Activated T-helper 2 cell treated with anti-CD3 and anti-CD28 coated beads, Interferon-gamma antibody, Interleukin-2, Interleukin-4, amounts not matched to agents 10 μg/mL and 5 μg/mL and 100 μg/mL, durations not matched to agents 14 hours and 24 hours and 36 hours (primary cell): ENCODE measurements at regions not wholly inside any gene's neighbourhood (a gene's known extent, or its start where the extent isn't known, plus 50 kb on each side); places are given as distances from the start of the nearest gene placed in this dataset.
"Not testable (repeated sequence)": the region's sequence is repeated elsewhere in the genome, so short reads cannot be mapped to it uniquely, and the experiment has no call there.

Source experiments
- DNase-seq: peaks from one replicate; pipeline ENCODE4 v3.0.0; 2021; ENCODE audit warnings: low spot score
- H3K27ac Mint-ChIP-seq: one replicate; pipeline ENCODE4 v1.8.0; 2021; ENCODE audit warnings: mixed read lengths
- H3K27me3 Mint-ChIP-seq: one replicate; pipeline ENCODE4 v1.8.0; 2021; ENCODE audit warnings: low read depth, mixed read lengths
- H3K36me3 Mint-ChIP-seq: one replicate; pipeline ENCODE4 v1.8.0; 2021; ENCODE audit warnings: low read depth, mixed read lengths
- H3K4me1 Mint-ChIP-seq: one replicate; pipeline ENCODE4 v1.8.0; 2021; ENCODE audit warnings: low read depth, mixed read lengths
- H3K4me3 Mint-ChIP-seq: one replicate; pipeline ENCODE4 v1.8.0; 2021; ENCODE audit warnings: low read depth, mild to moderate bottlenecking, moderate library complexity, mixed read lengths
- H3K9me3 Mint-ChIP-seq: one replicate; pipeline ENCODE4 v1.8.0; 2021; ENCODE audit warnings: mixed read lengths
- intact Hi-C: fragments of 100-400 bp; cut with micrococcal nuclease; formaldehyde crosslinking; loops from one replicate; pipeline ENCODE4 v1.15.1; 2023

DNA sequence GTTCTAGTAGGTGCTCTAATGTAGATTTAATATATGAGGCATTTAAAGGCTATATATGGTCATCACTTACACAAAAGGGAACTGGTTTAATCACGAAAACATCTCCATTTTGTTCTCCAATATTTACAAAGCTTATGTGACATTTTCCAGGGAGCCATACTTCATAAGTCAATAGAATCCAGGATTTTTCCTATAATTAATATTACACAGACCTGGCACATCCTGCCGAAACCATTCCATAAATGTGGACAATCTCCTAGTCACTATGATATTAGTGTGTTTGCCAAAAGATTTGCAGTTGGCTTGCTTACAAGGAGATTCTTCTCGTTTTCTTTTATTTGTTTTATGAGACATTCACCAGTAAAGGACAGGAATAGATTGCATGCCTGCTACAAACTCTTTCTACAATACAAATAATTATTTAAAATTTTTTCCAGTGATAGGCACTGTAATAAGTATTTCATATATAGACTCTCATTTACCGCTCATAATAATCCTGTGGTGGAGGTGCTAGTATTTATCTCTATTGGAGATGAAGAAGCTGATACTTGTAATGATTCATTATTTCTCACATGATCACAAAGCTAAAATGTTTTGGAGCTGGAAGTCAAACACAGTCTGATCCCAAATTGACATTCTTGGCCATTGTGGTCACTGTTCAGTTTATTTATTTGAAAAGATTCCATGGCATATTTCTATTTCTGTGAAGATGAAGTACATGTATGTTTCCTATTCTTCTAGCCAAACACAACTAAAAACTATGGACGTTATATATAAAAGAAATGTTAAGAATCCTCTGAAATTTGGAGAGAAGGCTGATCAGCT, 597.0 kb downstream of the HTR1B start:
- DNase-seq = no peak
- H3K4me1 Mint-ChIP-seq = no peaks in the 10 kb centered on the region
- no peaks in the 10 kb centered on the region for H3K36me3 Mint-ChIP-seq
- no peak overlapping the region for H3K27ac Mint-ChIP-seq
- peaks cover 19% of the 10 kb centered on the region for H3K9me3 Mint-ChIP-seq
- no peak overlapping the region for H3K4me3 Mint-ChIP-seq
- H3K27me3 Mint-ChIP-seq = no peaks in the 10 kb centered on the region
- intact Hi-C loops = no loop called here

DNA sequence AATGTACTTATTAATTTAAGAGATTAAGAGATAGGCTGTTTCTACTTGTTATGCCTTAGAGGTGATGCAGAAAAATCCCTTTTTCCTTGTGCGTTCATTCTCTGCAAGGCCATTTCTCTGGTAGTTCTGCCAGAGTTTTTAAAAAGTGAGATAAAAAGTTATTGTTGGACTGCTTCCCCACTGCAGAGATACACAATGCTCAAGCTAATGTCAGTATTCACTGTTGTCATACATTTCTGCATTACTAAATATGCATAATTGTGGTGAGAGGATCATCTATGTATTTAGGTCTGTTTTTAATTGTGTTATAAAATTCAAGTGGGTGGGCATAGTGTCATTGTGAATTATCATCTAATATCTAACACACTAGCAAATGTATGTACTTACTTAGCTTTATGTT, 600.4 kb downstream of the HTR1B start:
- H3K36me3 Mint-ChIP-seq = no peaks in the 10 kb centered on the region
- no peak overlapping the region for H3K4me3 Mint-ChIP-seq
- intact Hi-C loops = no loop called here
- no peak for DNase-seq
- no peaks in the 10 kb centered on the region for H3K27me3 Mint-ChIP-seq
- H3K27ac Mint-ChIP-seq = no peak overlapping the region
- no peaks in the 10 kb centered on the region for H3K4me1 Mint-ChIP-seq
- H3K9me3 Mint-ChIP-seq = peaks cover 8% of the 10 kb centered on the region

DNA sequence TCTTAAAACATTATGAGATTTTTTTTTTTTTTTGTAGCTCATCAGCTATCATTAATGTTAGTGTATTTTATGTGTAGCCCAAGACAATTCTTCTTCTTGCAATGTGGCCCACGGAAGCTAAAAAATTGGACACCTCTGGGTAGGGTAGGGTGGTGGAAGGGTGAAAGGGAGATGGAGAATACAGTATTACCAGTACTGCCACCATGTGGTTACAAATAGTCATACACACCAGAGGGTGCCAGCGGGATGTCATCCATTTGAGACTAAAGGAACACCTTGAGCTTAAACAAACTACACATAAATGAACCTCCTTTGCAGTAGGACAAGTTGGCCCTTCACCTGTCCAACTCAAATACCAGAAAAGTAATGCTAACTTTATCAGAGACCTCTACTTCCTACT, 601.9 kb downstream of the HTR1B start:
- no peak for DNase-seq
- Mint-ChIP-seq H3K9me3 (peaks cover under 1% of the 10 kb centered on the region), H3K4me3 (no peak overlapping the region), H3K4me1 (no peaks in the 10 kb centered on the region), H3K36me3 (no peaks in the 10 kb centered on the region), H3K27ac (no peak overlapping the region), H3K27me3 (no peaks in the 10 kb centered on the region)
- intact Hi-C loops = loop anchor here (2.0 kb wide), 1 partner anchor 927 kb away; no protein-coding TSS in a partner anchor

DNA sequence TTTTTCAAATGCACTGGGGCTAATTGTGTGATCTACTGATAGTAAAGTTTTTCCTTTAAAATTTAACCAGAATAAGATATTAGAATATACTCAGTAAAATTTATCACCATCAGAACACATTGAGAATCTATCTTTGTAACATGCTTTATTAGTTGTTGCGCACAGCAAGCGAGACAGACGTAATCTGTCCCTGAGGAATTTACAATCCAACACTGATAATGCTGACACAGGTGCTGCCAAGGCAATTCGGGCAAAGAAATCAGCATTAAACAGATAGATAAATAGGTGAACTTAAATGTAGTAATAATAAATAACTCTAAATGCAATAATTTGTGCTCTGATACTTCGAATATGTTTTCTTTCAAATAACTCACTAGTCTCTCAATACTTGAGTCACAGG, 607.2 kb downstream of the HTR1B start:
- peaks cover 4% of the 10 kb centered on the region for H3K9me3 Mint-ChIP-seq
- no peaks in the 10 kb centered on the region for H3K36me3 Mint-ChIP-seq
- intact Hi-C loops = no loop called here
- H3K4me3 Mint-ChIP-seq = no peak overlapping the region
- DNase-seq = no peak
- no peaks in the 10 kb centered on the region for H3K27me3 Mint-ChIP-seq
- no peaks in the 10 kb centered on the region for H3K4me1 Mint-ChIP-seq
- H3K27ac Mint-ChIP-seq = no peak overlapping the region

DNA sequence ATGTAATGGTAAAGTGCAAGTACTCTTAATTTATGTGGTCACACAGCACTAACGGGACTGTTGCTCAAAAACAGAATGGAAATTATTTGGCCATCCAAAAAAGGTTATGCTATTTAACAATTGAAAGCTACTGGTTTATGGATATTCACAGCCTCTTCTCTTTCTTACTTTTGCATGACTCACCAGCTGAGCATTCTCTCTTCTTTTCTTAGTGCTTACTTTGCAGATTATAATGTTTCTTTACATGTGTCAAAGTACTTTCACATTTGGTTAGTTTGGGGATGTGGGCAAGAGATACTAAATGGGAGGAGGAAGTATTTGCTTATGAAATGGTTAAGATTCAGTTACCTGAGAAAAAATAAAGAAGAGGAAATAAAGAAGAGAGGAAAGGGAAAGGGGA, 610.5 kb downstream of the HTR1B start:
- no peak for DNase-seq
- intact Hi-C loops = no loop called here
- Mint-ChIP-seq H3K4me1 (no peaks in the 10 kb centered on the region), H3K4me3 (no peak overlapping the region), H3K36me3 (no peaks in the 10 kb centered on the region), H3K27me3 (no peaks in the 10 kb centered on the region), H3K27ac (no peak overlapping the region), H3K9me3 (peaks cover 9% of the 10 kb centered on the region)

DNA sequence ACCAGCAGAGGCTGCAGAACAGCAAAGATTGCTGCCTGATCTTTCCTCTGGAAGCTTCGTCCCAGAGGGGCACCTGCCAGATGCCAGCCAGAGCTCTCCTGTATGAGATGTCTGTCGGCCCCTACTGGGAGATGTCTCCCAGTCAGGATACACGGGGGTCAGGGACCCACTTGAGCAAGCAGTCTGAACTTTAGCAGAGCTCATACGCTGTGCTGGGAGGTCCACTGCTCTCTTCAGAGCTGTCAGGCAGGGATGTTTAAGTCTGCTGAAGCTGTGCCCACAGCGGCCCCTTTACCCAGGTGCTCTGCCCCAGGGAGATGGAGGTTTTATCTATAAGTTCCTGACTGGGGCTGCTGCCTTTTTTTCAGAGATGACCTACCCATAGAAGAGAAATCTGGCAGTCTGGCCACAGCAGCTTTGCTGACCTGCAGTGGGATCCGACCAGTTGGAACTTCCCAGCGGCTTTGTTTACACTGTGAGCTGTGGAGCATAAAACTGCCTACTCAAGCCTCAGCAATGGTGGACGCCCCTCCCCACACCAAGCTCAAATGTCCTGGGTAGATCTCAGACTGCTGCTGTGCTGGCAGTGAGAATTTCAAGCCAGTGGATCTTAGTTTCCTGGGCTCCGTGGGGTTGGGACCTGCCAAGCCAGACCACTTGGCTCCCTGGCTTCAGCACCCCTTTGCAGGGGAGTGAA, 613.9 kb downstream of the HTR1B start:
- not testable (repeated sequence) for H3K27me3 Mint-ChIP-seq, DNase-seq, H3K36me3 Mint-ChIP-seq

DNA sequence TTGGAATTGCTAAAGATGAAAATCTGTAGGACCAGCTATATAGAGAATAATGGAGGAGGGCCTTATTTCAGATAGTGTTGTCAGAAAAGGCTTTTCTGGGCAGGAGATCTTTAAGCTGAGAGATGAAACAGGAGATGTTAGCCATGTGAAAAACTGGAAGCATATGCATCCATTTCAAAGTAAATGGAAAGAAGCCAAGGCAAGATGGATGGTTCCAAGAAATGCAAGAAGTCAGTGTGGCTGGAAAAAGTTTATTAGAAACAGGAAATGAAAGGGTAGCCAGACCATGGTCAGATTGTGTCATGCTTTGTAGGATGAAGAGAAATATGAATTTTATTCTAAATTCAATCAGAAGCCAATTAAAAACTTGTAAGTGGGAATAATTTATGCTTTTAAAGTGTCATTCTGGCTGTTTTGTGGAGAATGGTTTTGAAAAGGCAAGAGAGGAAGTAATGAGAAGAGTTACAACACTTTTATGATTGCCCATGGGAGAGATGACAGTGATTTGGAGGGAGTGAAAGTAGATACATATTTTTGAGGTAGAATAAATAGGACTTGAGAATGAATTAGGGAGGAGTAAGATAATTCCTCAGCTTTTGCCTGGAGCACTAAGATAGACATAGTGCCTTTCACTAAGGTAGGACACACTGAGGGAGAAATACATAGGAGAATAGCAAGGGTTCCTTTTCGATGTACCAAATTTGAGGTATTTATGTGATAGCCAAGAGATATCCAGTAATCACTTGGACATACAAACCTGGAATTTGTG, 620.1 kb downstream of the HTR1B start:
- Mint-ChIP-seq H3K36me3 (no peaks in the 10 kb centered on the region), H3K4me3 (no peak overlapping the region), H3K9me3 (peaks cover 37% of the 10 kb centered on the region), H3K27me3 (no peaks in the 10 kb centered on the region), H3K27ac (no peak overlapping the region), H3K4me1 (no peaks in the 10 kb centered on the region)
- intact Hi-C loops = no loop called here
- no peak for DNase-seq

More for the DNA sequence above, 613.9 kb downstream of the HTR1B start:
- H3K27ac Mint-ChIP-seq, H3K4me1 Mint-ChIP-seq, intact Hi-C loops, H3K4me3 Mint-ChIP-seq: not testable (repeated sequence)
- H3K9me3 Mint-ChIP-seq = peaks cover 30% of the 10 kb centered on the region

DNA sequence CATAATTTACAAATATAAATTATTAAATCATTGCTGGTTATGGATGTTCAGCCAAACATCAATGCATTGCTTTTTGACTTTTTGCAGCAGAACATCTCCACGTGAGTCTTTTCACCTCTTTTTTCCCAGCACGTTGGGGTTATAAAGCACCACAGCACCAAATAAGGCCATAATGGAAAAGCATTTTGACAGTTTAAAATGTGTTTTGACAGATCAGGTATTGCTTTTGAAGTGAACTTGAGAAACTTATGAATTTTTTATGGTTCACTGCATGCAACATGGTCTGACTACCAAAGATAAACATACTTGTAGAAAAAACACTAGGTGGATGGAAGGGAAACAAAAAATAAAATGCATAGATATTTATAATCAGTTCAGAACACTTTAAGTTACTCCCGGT, 622.4 kb downstream of the HTR1B start:
- no peaks in the 10 kb centered on the region for H3K36me3 Mint-ChIP-seq
- H3K9me3 Mint-ChIP-seq = peaks cover 14% of the 10 kb centered on the region
- DNase-seq = no peak
- no peak overlapping the region for H3K27ac Mint-ChIP-seq
- H3K4me3 Mint-ChIP-seq = no peak overlapping the region
- H3K4me1 Mint-ChIP-seq = no peaks in the 10 kb centered on the region
- intact Hi-C loops = no loop called here
- H3K27me3 Mint-ChIP-seq = no peaks in the 10 kb centered on the region

DNA sequence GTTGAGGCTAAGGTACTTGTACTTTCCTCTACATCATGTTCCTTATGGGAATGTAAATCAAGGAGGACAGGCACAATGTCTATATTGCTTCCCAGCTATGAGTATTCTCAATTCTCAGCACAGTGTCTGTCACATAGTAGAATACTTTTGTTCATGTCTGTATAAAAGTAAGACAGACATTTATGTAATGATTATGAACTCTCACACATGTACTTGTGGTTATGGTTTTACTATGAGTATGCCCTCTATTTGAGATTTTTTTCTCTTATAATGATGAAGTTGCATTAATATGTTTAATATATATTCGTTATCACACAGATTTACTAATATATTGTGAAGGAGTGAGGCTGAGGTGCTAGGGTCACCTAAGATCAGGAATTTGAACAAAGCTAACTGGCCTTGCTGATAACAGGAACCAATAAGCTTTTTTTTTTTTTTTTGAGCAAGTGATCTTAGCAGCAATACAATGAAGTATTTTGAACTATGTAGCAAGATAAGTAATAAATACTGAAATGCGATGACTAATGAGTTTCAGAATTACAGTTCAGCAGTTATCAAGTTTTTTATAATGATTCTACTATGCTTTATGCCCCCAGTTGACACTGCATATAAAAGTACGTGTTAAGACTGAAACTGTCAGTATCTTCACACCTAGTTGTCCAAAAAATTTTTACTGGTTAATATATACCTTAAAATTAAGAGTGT, 623.1 kb downstream of the HTR1B start:
- Mint-ChIP-seq H3K27ac (no peak overlapping the region), H3K9me3 (peaks cover 17% of the 10 kb centered on the region), H3K36me3 (no peaks in the 10 kb centered on the region), H3K27me3 (no peaks in the 10 kb centered on the region), H3K4me3 (no peak overlapping the region), H3K4me1 (no peaks in the 10 kb centered on the region)
- no peak for DNase-seq
- intact Hi-C loops = no loop called here

DNA sequence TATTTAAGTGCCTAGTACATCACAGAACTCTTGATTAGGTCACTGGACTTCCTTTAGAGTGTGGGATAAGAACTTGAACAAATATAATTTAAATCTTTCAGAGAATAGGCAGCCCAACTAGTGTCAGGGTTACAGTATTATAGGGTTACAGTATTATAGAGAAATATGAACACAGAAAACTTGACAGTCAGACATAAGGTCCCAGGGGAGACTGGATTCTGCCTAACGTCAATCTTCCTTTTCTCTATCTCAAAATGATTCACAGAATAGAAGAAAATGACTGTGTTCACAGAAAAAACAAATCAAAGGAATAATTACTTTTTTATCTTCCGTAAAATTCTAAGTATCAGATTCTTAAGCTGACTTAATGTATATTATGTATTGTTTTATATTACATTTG, 623.8 kb downstream of the HTR1B start:
- DNase-seq = no peak
- Mint-ChIP-seq H3K27me3 (no peaks in the 10 kb centered on the region), H3K9me3 (peaks cover 17% of the 10 kb centered on the region), H3K27ac (no peak overlapping the region), H3K4me3 (no peak overlapping the region), H3K4me1 (no peaks in the 10 kb centered on the region), H3K36me3 (no peaks in the 10 kb centered on the region)
- intact Hi-C loops = no loop called here

DNA sequence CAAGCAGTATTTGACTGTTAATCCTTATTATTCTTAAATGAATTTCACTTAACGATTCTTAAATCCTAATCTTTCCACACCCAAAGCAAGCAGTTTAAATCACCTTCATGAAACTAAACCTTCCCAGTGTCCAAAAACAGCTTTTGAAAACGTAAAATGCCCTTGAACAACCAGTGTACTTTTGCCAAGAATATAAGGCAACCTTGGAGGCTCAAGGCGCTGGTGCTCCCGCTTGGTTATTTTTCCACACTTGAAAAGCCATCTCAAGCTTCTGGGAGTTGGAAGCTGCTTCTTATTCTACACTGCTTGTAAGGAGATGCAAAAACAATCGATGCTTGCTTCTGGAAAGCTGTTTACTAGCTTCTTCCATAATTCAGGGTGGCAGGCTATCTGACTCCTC, 625.7 kb downstream of the HTR1B start:
- no peak for DNase-seq
- intact Hi-C loops = no loop called here
- H3K27ac Mint-ChIP-seq = no peak overlapping the region
- H3K4me1 Mint-ChIP-seq = no peaks in the 10 kb centered on the region
- peaks cover 9% of the 10 kb centered on the region for H3K9me3 Mint-ChIP-seq
- no peak overlapping the region for H3K4me3 Mint-ChIP-seq
- H3K36me3 Mint-ChIP-seq = no peaks in the 10 kb centered on the region
- H3K27me3 Mint-ChIP-seq = no peaks in the 10 kb centered on the region

DNA sequence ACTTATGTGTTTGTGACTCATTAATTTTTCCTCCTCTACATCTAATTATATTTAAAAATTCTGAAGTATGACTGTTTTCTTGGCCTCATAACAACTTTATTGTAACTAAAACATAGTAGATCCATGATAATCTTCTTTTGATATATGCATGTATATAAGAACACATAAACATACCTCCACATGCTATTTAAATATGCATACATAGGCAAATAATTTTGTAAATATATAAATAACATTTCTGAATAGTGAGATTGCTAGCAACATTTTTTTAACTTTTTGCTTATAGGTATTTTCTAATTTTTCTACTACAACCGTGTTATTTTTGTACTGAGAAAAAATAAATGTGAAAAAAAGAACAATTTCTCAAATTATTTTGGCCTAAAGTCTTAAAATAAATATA, 627.6 kb downstream of the HTR1B start:
- Mint-ChIP-seq H3K9me3 (peaks cover 9% of the 10 kb centered on the region), H3K4me1 (no peaks in the 10 kb centered on the region), H3K36me3 (no peaks in the 10 kb centered on the region), H3K4me3 (no peak overlapping the region), H3K27ac (no peak overlapping the region), H3K27me3 (no peaks in the 10 kb centered on the region)
- intact Hi-C loops = no loop called here
- no peak for DNase-seq
